GM21737 (cell line): ENCODE measurements at regions not wholly inside any gene's neighbourhood (a gene's known extent, or its start where the extent isn't known, plus 50 kb on each side); places are given as distances from the start of the nearest gene placed in this dataset.

Experiments
- ATAC-seq: cut with Tn5 transposase; IDR thresholded peaks from one replicate; pipeline ENCODE4 v1.9.1; 2021; ENCODE audit warnings: mild to moderate bottlenecking, moderate library complexity; ENCODE audit not compliant: unreplicated experiment

GRCh38 chr10:10829576-10829975 lies 188.1 kb upstream of the CELF2 start:
- ATAC-seq, result no peak

- ATAC-seq, result no peak
These were observed 187.2 kb upstream of the CELF2 start for GRCh38 chr10:10830293-10830986.

- ATAC-seq, result no peak
These were observed 186.6 kb upstream of the CELF2 start for GRCh38 chr10:10831085-10831484.

- no peak for ATAC-seq
These were observed 183.7 kb upstream of the CELF2 start for GRCh38 chr10:10833955-10834354.

- no peak for ATAC-seq
These were observed 173.4 kb upstream of the CELF2 start for GRCh38 chr10:10844251-10844650.

- ATAC-seq, result no peak
These were observed 172.5 kb upstream of the CELF2 start for GRCh38 chr10:10845185-10845584.

- ATAC-seq, result no peak
These were observed 171.7 kb upstream of the CELF2 start for GRCh38 chr10:10845826-10846503.

- ATAC-seq, result no peak
These were observed 171.2 kb upstream of the CELF2 start for GRCh38 chr10:10846504-10846900.

GRCh38 chr10:10847387-10847786 lies 170.3 kb upstream of the CELF2 start:
- ATAC-seq, result no peak

- ATAC-seq, result no peak
These were observed 169.1 kb upstream of the CELF2 start for GRCh38 chr10:10848488-10849111.

- ATAC-seq, result no peak
These were observed 168.4 kb upstream of the CELF2 start for GRCh38 chr10:10849306-10849705.

GRCh38 chr10:10850214-10850613 lies 167.5 kb upstream of the CELF2 start:
- no peak for ATAC-seq

- no peak for ATAC-seq
These were observed 165.2 kb upstream of the CELF2 start for GRCh38 chr10:10852464-10852863.

GRCh38 chr10:10853954-10854353 lies 163.7 kb upstream of the CELF2 start:
- ATAC-seq, result no peak

- ATAC-seq, result no peak
These were observed 162.9 kb upstream of the CELF2 start for GRCh38 chr10:10854725-10855124.

- ATAC-seq, result no peak
These were observed 162.5 kb upstream of the CELF2 start for GRCh38 chr10:10855151-10855581.

- no peak for ATAC-seq
These were observed 157.2 kb upstream of the CELF2 start for GRCh38 chr10:10860455-10860976.

- ATAC-seq, result no peak
These were observed 152.4 kb upstream of the CELF2 start for GRCh38 chr10:10865303-10865702.

- ATAC-seq, result no peak
These were observed 151.8 kb upstream of the CELF2 start for GRCh38 chr10:10865913-10866312.

GRCh38 chr10:10869592-10869991 lies 148.1 kb upstream of the CELF2 start:
- no peak for ATAC-seq

GRCh38 chr10:10870523-10871241 lies 147.0 kb upstream of the CELF2 start:
- no peak for ATAC-seq
